HEK293 (cell line): ENCODE measurements at regions not wholly inside any gene's neighbourhood (a gene's known extent, or its start where the extent isn't known, plus 50 kb on each side); places are given as distances from the start of the nearest gene placed in this dataset.

ENCODE experiments used
- CTCF ChIA-PET: fragments of 350-600 bp; formaldehyde crosslinking; extraction: SDS; loops from one replicate; lab custom pipeline; 2021; ENCODE audit warnings: antibody characterized with exemption; lab: Yijun Ruan, JAX
- POLR2A ChIA-PET: fragments of 300-600 bp; formaldehyde crosslinking; extraction: SDS; loops from one replicate; lab custom pipeline; 2020; ENCODE audit warnings: antibody characterized with exemption, inconsistent platforms; lab: Yijun Ruan, JAX
- H3K27ac ChIP-seq: fragments of 200-500 bp; sonication (Bioruptor generic); 2 replicates; pipeline ENCODE4 v1.5.1; 2014; ENCODE audit warnings: low read depth, low read length, control low read depth, inconsistent platforms; ENCODE audit errors: extremely low read depth
- H3K36me3 ChIP-seq, 2 experiments: fragments of 200-500 bp in 1 of 2; sonication (Bioruptor generic) in 1 of 2; 1 replicate in 1 of 2; 2 replicates in 1 of 2; pipeline ENCODE4 v1.5.1; 2014 to 2017; ENCODE audit warnings: inconsistent platforms in 2 of 2, low read length in 2 of 2; ENCODE audit not compliant: control insufficient read depth in 2 of 2, insufficient read depth in 1 of 2
- H3K4me1 ChIP-seq: fragments of 200-500 bp; sonication (Bioruptor generic); 2 replicates; pipeline ENCODE4 v1.5.1; 2014; ENCODE audit warnings: mild to moderate bottlenecking, low read length, inconsistent platforms; ENCODE audit not compliant: control insufficient read depth, insufficient read depth
- H3K4me3 ChIP-seq: 2 replicates; pipeline ENCODE4 v1.5.1; 2011; ENCODE audit warnings: low read depth, mild to moderate bottlenecking, control low read depth, low read length, moderate library complexity
- H3K9me3 ChIP-seq: fragments of 200-500 bp; sonication (Bioruptor generic); 2 replicates; pipeline ENCODE4 v1.5.1; 2014; ENCODE audit warnings: low read depth, low read length, inconsistent platforms; ENCODE audit not compliant: control insufficient read depth, insufficient read depth
- GLI2 ChIP-seq: fragments of 450-650 bp; formaldehyde crosslinking; IDR thresholded peaks from 2 replicates; pipeline ENCODE4; 2017; ENCODE audit warnings: missing biosample characterization, missing genetic modification characterization, low read depth, borderline replicate concordance
- GLIS1 ChIP-seq: fragments of 450-650 bp; formaldehyde crosslinking; IDR thresholded peaks from 2 replicates; pipeline ENCODE4 v1.5.1; 2016; ENCODE audit warnings: missing biosample characterization, missing genetic modification characterization
- MEIS1 ChIP-seq: sonication (generic); formaldehyde crosslinking; IDR thresholded peaks from 2 replicates; pipeline ENCODE4 v1.8.1; 2022; ENCODE audit warnings: missing genetic modification reagents, mild to moderate bottlenecking, borderline replicate concordance
- OVOL3 ChIP-seq: fragments of 450-650 bp; formaldehyde crosslinking; IDR thresholded peaks from 2 replicates; pipeline ENCODE4 v1.5.1; 2016; ENCODE audit warnings: missing biosample characterization, missing genetic modification characterization
- PATZ1 ChIP-seq: fragments of 450-650 bp; formaldehyde crosslinking; IDR thresholded peaks from 2 replicates; pipeline ENCODE4 v1.5.1; 2016; ENCODE audit warnings: missing biosample characterization, missing genetic modification characterization
- SP2 ChIP-seq: fragments of 450-650 bp; formaldehyde crosslinking; IDR thresholded peaks from 2 replicates; pipeline ENCODE4 v1.5.1; 2016; ENCODE audit warnings: missing biosample characterization, missing genetic modification characterization
- ZBTB8A ChIP-seq: fragments of 450-650 bp; formaldehyde crosslinking; IDR thresholded peaks from 2 replicates; pipeline ENCODE4 v1.5.1; 2016; ENCODE audit warnings: missing biosample characterization, missing genetic modification characterization
- ZNF169 ChIP-seq: fragments of 450-650 bp; formaldehyde crosslinking; IDR thresholded peaks from 2 replicates; pipeline ENCODE4 v1.5.1; 2016; ENCODE audit warnings: missing biosample characterization, missing genetic modification characterization
- ZNF292 ChIP-seq: fragments of 450-650 bp; formaldehyde crosslinking; IDR thresholded peaks from 2 replicates; pipeline ENCODE4 v1.5.1; 2016; ENCODE audit warnings: low read depth, missing biosample characterization, missing genetic modification characterization, borderline replicate concordance
- ZNF335 ChIP-seq: fragments of 450-650 bp; formaldehyde crosslinking; conservative IDR thresholded peaks from 2 replicates; pipeline ENCODE4 v1.5.1; 2016; ENCODE audit warnings: missing biosample characterization, missing genetic modification characterization
- ZNF423 ChIP-seq: fragments of 450-650 bp; formaldehyde crosslinking; IDR thresholded peaks from 2 replicates; pipeline ENCODE4 v1.5.1; 2016; ENCODE audit warnings: missing biosample characterization, missing genetic modification characterization
- ZNF529 ChIP-seq: fragments of 450-650 bp; formaldehyde crosslinking; IDR thresholded peaks from 2 replicates; pipeline ENCODE4 v1.5.1; 2017; ENCODE audit warnings: missing genetic modification characterization, missing biosample characterization; ENCODE audit not compliant: insufficient replicate concordance
- ZNF596 ChIP-seq: fragments of 450-650 bp; IDR thresholded peaks from 2 replicates; pipeline ENCODE4 v1.5.0; 2018; ENCODE audit warnings: missing biosample characterization, mild to moderate bottlenecking, missing genetic modification characterization, moderate library complexity
- ZNF600 ChIP-seq: fragments of 450-650 bp; formaldehyde crosslinking; IDR thresholded peaks from 2 replicates; pipeline ENCODE4 v1.5.1; 2016; ENCODE audit warnings: missing biosample characterization, missing genetic modification characterization
- ZNF639 ChIP-seq: fragments of 450-650 bp; formaldehyde crosslinking; IDR thresholded peaks from 2 replicates; pipeline ENCODE4 v1.5.1; 2016; ENCODE audit warnings: missing biosample characterization, missing genetic modification characterization
- ZNF658 ChIP-seq: fragments of 450-650 bp; formaldehyde crosslinking; IDR thresholded peaks from 2 replicates; pipeline ENCODE4; 2016; ENCODE audit warnings: missing biosample characterization, missing genetic modification characterization
- ZNF777 ChIP-seq: fragments of 450-650 bp; formaldehyde crosslinking; IDR thresholded peaks from 2 replicates; pipeline ENCODE4 v1.5.1; 2017; ENCODE audit warnings: missing biosample characterization, missing genetic modification characterization, borderline replicate concordance
- TF ChIP-seq, protein P1 (sequence below): fragments of 450-650 bp; formaldehyde crosslinking; IDR thresholded peaks from 2 replicates; pipeline ENCODE4 v1.5.1; 2016; ENCODE audit warnings: missing biosample characterization, missing genetic modification characterization, low read depth

DNA sequence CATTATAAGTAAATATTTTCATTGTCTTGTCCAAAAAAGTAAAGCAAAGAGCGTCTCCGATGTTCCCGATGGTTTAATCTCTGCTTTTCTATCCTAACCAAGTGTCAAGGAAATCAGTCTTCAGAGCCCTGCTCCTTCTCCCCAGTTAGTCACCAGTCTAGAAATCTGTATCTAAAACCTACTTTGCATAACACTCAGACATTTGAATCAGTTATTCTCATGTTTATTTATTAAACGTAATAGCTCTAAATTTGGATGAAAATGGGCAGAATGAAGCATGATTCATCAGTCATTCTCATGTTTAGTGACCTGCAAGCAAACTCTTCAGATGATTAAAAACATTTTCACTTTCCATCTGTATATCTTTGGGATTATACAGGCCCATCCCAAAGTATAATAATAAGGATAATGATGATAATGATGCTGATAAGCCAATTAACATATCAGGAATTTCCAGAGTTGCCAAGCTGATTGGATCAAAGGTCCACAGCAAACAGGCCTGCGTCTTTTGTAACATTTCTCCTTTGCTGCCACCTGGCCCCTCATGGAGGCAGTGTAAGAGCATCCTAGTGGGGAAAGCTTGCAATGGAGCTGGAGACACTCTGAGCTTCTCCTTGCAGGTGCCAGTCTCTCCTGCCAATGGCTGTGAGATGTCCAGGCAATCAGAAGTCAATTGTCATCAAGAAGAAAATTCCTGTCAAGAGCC lies 273.9 kb downstream of the IGSF11 start (continued):
- TF ChIP-seq ZNF169 (no peak), ZNF658 (tag by site-specific recombination) (no peak), ZNF292 (tag by site-specific recombination) (no peak), ZNF335 (tag by site-specific recombination) (no peak), ZNF423 (tag by site-specific recombination) (no peak), GLIS1 (tag by site-specific recombination) (no peak)
- TF ChIP-seq, protein P1, sequence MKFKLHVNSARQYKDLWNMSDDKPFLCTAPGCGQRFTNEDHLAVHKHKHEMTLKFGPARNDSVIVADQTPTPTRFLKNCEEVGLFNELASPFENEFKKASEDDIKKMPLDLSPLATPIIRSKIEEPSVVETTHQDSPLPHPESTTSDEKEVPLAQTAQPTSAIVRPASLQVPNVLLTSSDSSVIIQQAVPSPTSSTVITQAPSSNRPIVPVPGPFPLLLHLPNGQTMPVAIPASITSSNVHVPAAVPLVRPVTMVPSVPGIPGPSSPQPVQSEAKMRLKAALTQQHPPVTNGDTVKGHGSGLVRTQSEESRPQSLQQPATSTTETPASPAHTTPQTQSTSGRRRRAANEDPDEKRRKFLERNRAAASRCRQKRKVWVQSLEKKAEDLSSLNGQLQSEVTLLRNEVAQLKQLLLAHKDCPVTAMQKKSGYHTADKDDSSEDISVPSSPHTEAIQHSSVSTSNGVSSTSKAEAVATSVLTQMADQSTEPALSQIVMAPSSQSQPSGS: no peak

GRCh38 chr3:118761291-118761606 lies 273.4 kb downstream of the IGSF11 start:
- no peak overlapping the region for H3K4me3 ChIP-seq
- no peak for TF ChIP-seq MEIS1 (CRISPR knock-in tag)
- TF ChIP-seq ZNF596 (tag by site-specific recombination): no peak
- no peak for TF ChIP-seq SP2 (tag by site-specific recombination)
- TF ChIP-seq ZNF639: no peak
- TF ChIP-seq ZNF777 (tag by site-specific recombination): no peak
- TF ChIP-seq OVOL3 (tag by site-specific recombination): no peak
- H3K27ac ChIP-seq: no peak overlapping the region
- ChIA-PET POLR2A (no interaction called here), CTCF (no interaction called here)
- no peaks in the 10 kb centered on the region for H3K36me3 ChIP-seq
- no peaks in the 10 kb centered on the region for H3K4me1 ChIP-seq
- H3K9me3 ChIP-seq: no peaks in the 10 kb centered on the region

GRCh38 chr3:118765636-118766305 lies 268.9 kb downstream of the IGSF11 start:
- ChIA-PET CTCF (no interaction called here), POLR2A (no interaction called here)
- H3K27ac ChIP-seq: no peak overlapping the region

More at GRCh38 chr3:118765636-118766305, 268.9 kb downstream of the IGSF11 start:
- no peak for TF ChIP-seq ZNF529
- TF ChIP-seq ZNF600 (tag by site-specific recombination): no peak
- TF ChIP-seq PATZ1: no peak
- TF ChIP-seq ZBTB8A (tag by site-specific recombination): no peak
- TF ChIP-seq ZNF292 (tag by site-specific recombination): no peak
- no peak for TF ChIP-seq GLI2 (tag by site-specific recombination)
- Histone ChIP-seq H3K4me1 (no peaks in the 10 kb centered on the region), H3K4me3 (no peak overlapping the region), H3K36me3 (no peaks in the 10 kb centered on the region), H3K9me3 (no peaks in the 10 kb centered on the region)
